Ecto neural progenitor cell (in vitro differentiated cells): ENCODE measurements at regions not wholly inside any gene's neighbourhood (a gene's known extent, or its start where the extent isn't known, plus 50 kb on each side); places are given as distances from the start of the nearest gene placed in this dataset.

Experiments used
- DNase-seq: peaks from one replicate; pipeline ENCODE4 v3.0.0-alpha.2; 2018; ENCODE audit warnings: low spot score

GRCh38 chr7:81529785-81530184 lies 240.1 kb downstream of the HGF start:
- no peak for DNase-seq

- no peak for DNase-seq
These were observed 242.2 kb downstream of the HGF start for GRCh38 chr7:81527651-81528050.

- no peak for DNase-seq
These were observed 242.9 kb downstream of the HGF start for GRCh38 chr7:81526971-81527370.

- no peak for DNase-seq
These were observed 244.0 kb downstream of the HGF start for GRCh38 chr7:81525841-81526240.

- no peak for DNase-seq
These were observed 250.0 kb downstream of the HGF start for GRCh38 chr7:81519886-81520285.

GRCh38 chr7:81516898-81517297 lies 252.9 kb downstream of the HGF start:
- no peak for DNase-seq

- DNase-seq = no peak
These were observed 254.8 kb downstream of the HGF start for GRCh38 chr7:81515009-81515408.

- no peak for DNase-seq
These were observed 255.3 kb downstream of the HGF start for GRCh38 chr7:81514546-81514945.

- DNase-seq = no peak
These were observed 259.7 kb downstream of the HGF start for GRCh38 chr7:81510122-81510521.

- DNase-seq = no peak
These were observed 262.6 kb downstream of the HGF start for GRCh38 chr7:81507221-81507620.

GRCh38 chr7:81506609-81507008 lies 263.2 kb downstream of the HGF start:
- DNase-seq = no peak

- no peak for DNase-seq
These were observed 266.1 kb downstream of the HGF start for GRCh38 chr7:81503771-81504170.

- DNase-seq = no peak
These were observed 266.5 kb downstream of the HGF start for GRCh38 chr7:81503336-81503735.

GRCh38 chr7:81501220-81501619 lies 268.6 kb downstream of the HGF start:
- no peak for DNase-seq

GRCh38 chr7:81500631-81501030 lies 269.2 kb downstream of the HGF start:
- no peak for DNase-seq

- no peak for DNase-seq
These were observed 270.4 kb downstream of the HGF start for GRCh38 chr7:81499262-81500116.

- no peak for DNase-seq
These were observed 271.7 kb downstream of the HGF start for GRCh38 chr7:81498176-81498575.

- no peak for DNase-seq
These were observed 276.9 kb downstream of the HGF start for GRCh38 chr7:81492910-81493309.

- no peak for DNase-seq
These were observed 277.6 kb downstream of the HGF start for GRCh38 chr7:81492240-81492639.

- no peak for DNase-seq
These were observed 278.3 kb downstream of the HGF start for GRCh38 chr7:81491573-81491972.

- no peak for DNase-seq
These were observed 281.6 kb downstream of the HGF start for GRCh38 chr7:81488210-81488609.

- no peak for DNase-seq
These were observed 282.3 kb downstream of the HGF start for GRCh38 chr7:81487516-81487915.

GRCh38 chr7:81484261-81484660 lies 285.6 kb downstream of the HGF start:
- DNase-seq = no peak

- DNase-seq = no peak
These were observed 287.2 kb downstream of the HGF start for GRCh38 chr7:81482600-81483186.
